T-helper 2 cell treated with Interferon-gamma antibody and Interleukin-4, amounts not matched to agents 5 μg/mL and 100 μg/mL, for 36 hours (primary cell): ENCODE measurements at regions not wholly inside any gene's neighbourhood (a gene's known extent, or its start where the extent isn't known, plus 50 kb on each side); places are given as distances from the start of the nearest gene placed in this dataset.

Experiments used
- DNase-seq: peaks from one replicate; pipeline ENCODE4 v3.0.0; 2021; ENCODE audit warnings: low spot score
- H3K27ac Mint-ChIP-seq: one replicate; pipeline ENCODE4 v1.8.0; 2021; ENCODE audit warnings: mild to moderate bottlenecking, mixed read lengths
- H3K27me3 Mint-ChIP-seq: one replicate; pipeline ENCODE4 v1.8.0; 2021; ENCODE audit warnings: low read depth, mixed read lengths
- H3K36me3 Mint-ChIP-seq: one replicate; pipeline ENCODE4 v1.8.0; 2021; ENCODE audit warnings: low read depth, mixed read lengths
- H3K4me1 Mint-ChIP-seq: one replicate; pipeline ENCODE4 v1.8.0; 2021; ENCODE audit warnings: low read depth, mixed read lengths
- H3K4me3 Mint-ChIP-seq: one replicate; pipeline ENCODE4 v1.8.0; 2022; ENCODE audit warnings: mild to moderate bottlenecking, moderate library complexity, mixed read lengths
- H3K9me3 Mint-ChIP-seq: one replicate; pipeline ENCODE4 v1.8.0; 2021; ENCODE audit warnings: mixed read lengths

DNA sequence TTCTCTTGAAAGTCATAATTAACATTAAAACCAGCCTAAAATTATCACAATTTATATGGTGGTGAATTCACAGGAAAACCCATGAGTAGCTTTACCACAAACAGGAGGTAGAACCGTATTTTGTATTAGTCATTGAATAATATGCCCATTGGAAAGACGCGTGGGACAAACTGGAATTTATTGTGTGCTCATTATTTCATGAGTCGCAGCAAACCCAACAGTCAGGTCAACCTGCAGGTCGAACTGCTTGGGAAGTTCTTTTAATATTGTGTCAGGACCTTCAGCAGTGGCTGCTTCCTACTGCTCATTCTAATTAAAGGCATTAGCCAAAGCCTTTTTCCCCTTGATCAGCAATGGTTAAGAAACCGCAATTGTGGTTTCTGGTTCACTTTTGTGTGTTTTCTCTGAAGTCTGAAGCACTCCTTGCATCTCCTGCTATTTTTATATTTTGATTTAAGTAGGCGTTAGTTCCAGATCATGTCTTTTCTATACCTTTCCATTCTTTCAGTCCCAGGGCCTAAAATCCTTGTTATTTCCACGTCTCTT lies 100.1 kb downstream of the RAB11FIP2 start:
- no peak for DNase-seq
- Mint-ChIP-seq H3K36me3 (no peaks in the 10 kb centered on the region), H3K27ac (no peak overlapping the region), H3K27me3 (no peaks in the 10 kb centered on the region), H3K9me3 (no peaks in the 10 kb centered on the region), H3K4me3 (no peak overlapping the region), H3K4me1 (no peaks in the 10 kb centered on the region)

DNA sequence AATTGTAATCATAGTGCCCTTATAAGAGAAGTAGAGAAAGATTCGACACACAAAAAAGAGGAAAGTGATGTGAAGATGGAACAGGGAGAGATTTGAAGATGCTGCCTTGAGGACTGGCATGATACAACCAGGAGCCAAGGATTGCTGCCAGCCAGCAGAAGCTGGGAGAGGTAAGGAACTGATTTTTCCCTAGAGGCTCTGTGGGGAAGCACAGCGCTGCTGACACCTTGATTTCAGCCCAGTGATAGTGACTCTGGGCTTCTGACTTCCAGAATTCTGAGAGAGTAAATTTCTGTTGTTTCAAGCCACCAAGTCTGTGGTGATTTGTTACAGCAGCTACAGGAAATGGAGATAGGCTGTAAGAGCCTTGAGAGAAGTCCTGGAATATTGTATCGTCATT lies 98.2 kb downstream of the RAB11FIP2 start:
- no peak overlapping the region for H3K4me3 Mint-ChIP-seq
- DNase-seq, result no peak
- H3K36me3 Mint-ChIP-seq, result no peaks in the 10 kb centered on the region
- H3K4me1 Mint-ChIP-seq, result no peaks in the 10 kb centered on the region
- H3K27me3 Mint-ChIP-seq, result peaks cover 2% of the 10 kb centered on the region
- H3K9me3 Mint-ChIP-seq, result no peaks in the 10 kb centered on the region
- no peak overlapping the region for H3K27ac Mint-ChIP-seq

DNA sequence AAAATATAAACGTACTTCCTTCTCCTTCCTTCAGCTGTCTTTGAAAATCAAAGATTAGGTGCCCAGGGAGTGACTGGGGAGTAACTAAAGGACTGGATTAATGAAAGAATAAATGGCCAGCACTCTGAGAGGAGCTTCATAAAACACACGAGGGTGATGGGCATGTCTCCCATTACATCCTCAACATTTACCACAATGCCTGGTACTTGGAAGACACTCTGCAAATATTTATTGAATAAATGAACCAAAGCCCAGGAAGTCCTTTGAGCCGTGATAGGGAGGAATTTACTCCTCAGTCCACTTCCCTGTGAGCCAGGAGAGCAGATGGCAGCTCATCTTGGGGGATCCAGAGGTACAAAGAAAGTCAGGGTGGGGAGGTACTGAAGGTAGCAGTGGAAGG lies 96.3 kb downstream of the RAB11FIP2 start:
- Mint-ChIP-seq H3K4me3 (no peak overlapping the region), H3K9me3 (no peaks in the 10 kb centered on the region), H3K27ac (no peak overlapping the region), H3K27me3 (peaks cover 7% of the 10 kb centered on the region), H3K36me3 (no peaks in the 10 kb centered on the region), H3K4me1 (no peaks in the 10 kb centered on the region)
- no peak for DNase-seq
